Stimulated activated CD8-positive, alpha-beta memory T cell treated with anti-CD3 and anti-CD28 coated beads, Interleukin-12 subunit alpha, Interleukin-12 subunit beta, amount 100 ng/mL, for 4 hours (primary cell): ENCODE measurements at regions not wholly inside any gene's neighbourhood (a gene's known extent, or its start where the extent isn't known, plus 50 kb on each side); places are given as distances from the start of the nearest gene placed in this dataset.
"Not testable (repeated sequence)": the region's sequence is repeated elsewhere in the genome, so short reads cannot be mapped to it uniquely, and the experiment has no call there.

ENCODE experiments used
- DNase-seq: peaks from one replicate; pipeline ENCODE4 v3.0.0-alpha.2; 2020; ENCODE audit warnings: low read depth

GRCh38 chr6:14518515-14519217, 401.1 kb downstream of the CD83 start:
- DNase-seq = no peak

GRCh38 chr6:14520029-14520428, 402.5 kb downstream of the CD83 start:
- no peak for DNase-seq

GRCh38 chr6:14520536-14520935, 403.0 kb downstream of the CD83 start:
- no peak for DNase-seq

- DNase-seq = no peak
Measured at GRCh38 chr6:14521141-14521540, 403.6 kb downstream of the CD83 start.

- not testable (repeated sequence) for DNase-seq
Measured at GRCh38 chr6:14521861-14522260, 404.3 kb downstream of the CD83 start.

- DNase-seq = no peak
Measured at GRCh38 chr6:14524319-14524718, 406.7 kb downstream of the CD83 start.

- no peak for DNase-seq
Measured at GRCh38 chr6:14530385-14530784, 412.8 kb downstream of the CD83 start.

- no peak for DNase-seq
Measured at GRCh38 chr6:14533446-14533845, 415.9 kb downstream of the CD83 start.

GRCh38 chr6:14537030-14537429, 419.5 kb downstream of the CD83 start:
- DNase-seq = no peak

- no peak for DNase-seq
Measured at GRCh38 chr6:14540276-14540675, 422.7 kb downstream of the CD83 start.

- no peak for DNase-seq
Measured at GRCh38 chr6:14540810-14541540, 423.4 kb downstream of the CD83 start.

- peak; percentile 39 for DNase-seq
Measured at GRCh38 chr6:14542670-14543366, 425.2 kb downstream of the CD83 start.

GRCh38 chr6:14543971-14544585, 426.5 kb downstream of the CD83 start:
- DNase-seq = no peak

GRCh38 chr6:14544666-14545065, 427.1 kb downstream of the CD83 start:
- DNase-seq = no peak

GRCh38 chr6:14545496-14545895, 427.9 kb downstream of the CD83 start:
- DNase-seq = no peak

GRCh38 chr6:14546036-14546435, 428.5 kb downstream of the CD83 start:
- no peak for DNase-seq

- DNase-seq = no peak
Measured at GRCh38 chr6:14547284-14547998, 429.9 kb downstream of the CD83 start.

GRCh38 chr6:14549304-14549770, 431.8 kb downstream of the CD83 start:
- DNase-seq = no peak

GRCh38 chr6:14549871-14550270, 432.3 kb downstream of the CD83 start:
- DNase-seq = no peak

GRCh38 chr6:14550410-14550809, 432.8 kb downstream of the CD83 start:
- DNase-seq = no peak

GRCh38 chr6:14550822-14551221, 433.2 kb downstream of the CD83 start:
- DNase-seq = no peak

- DNase-seq = not testable (repeated sequence)
Measured at GRCh38 chr6:14551601-14552000, 434.0 kb downstream of the CD83 start.
